GM23338 (cell line): ENCODE measurements at regions not wholly inside any gene's neighbourhood (a gene's known extent, or its start where the extent isn't known, plus 50 kb on each side); places are given as distances from the start of the nearest gene placed in this dataset.

ENCODE experiments used
- ATAC-seq: fragments of 200-7000 bp; cut with Tn5 transposase; 3 replicates; pipeline ENCODE4 v1.9.1; 2020
- DNase-seq: peaks from one replicate; pipeline ENCODE4 v3.0.0-alpha.2; 2015; ENCODE audit warnings: low spot score
- H2AFZ ChIP-seq: fragments of 200-600 bp; sonication (generic); 2 replicates; pipeline ENCODE4 v1.8.0; 2016; ENCODE audit warnings: antibody characterized with exemption, mild to moderate bottlenecking, moderate library complexity
- H3F3A ChIP-seq: fragments of 200-600 bp; sonication (generic); replicated peaks from 2 replicates; pipeline ENCODE4 v1.8.0; 2017; ENCODE audit warnings: antibody characterized with exemption, mixed run types, low read depth
- H3K27ac ChIP-seq: fragments of 200-600 bp; sonication (generic); 2 replicates; pipeline ENCODE4 v1.6.1; 2016; ENCODE audit warnings: low read depth
- H3K27me3 ChIP-seq: fragments of 200-600 bp; sonication (generic); 2 replicates; pipeline ENCODE4 v1.8.0; 2016; ENCODE audit warnings: mild to moderate bottlenecking, mixed run types, moderate library complexity; ENCODE audit not compliant: insufficient read depth
- H3K36me3 ChIP-seq: fragments of 200-600 bp; sonication (generic); 2 replicates; pipeline ENCODE4 v1.8.0; 2016; ENCODE audit warnings: mild to moderate bottlenecking; ENCODE audit not compliant: insufficient read depth
- H3K4me1 ChIP-seq: fragments of 200-600 bp; sonication (generic); 2 replicates; pipeline ENCODE4 v1.8.0; 2016; ENCODE audit warnings: mild to moderate bottlenecking, moderate library complexity; ENCODE audit not compliant: insufficient read depth
- H3K4me2 ChIP-seq: fragments of 200-600 bp; sonication (generic); 2 replicates; pipeline ENCODE4 v1.7.1; 2017; ENCODE audit warnings: mixed run types
- H3K4me3 ChIP-seq: fragments of 200-600 bp; sonication (generic); 2 replicates; pipeline ENCODE4 v1.6.1; 2016; ENCODE audit warnings: mixed run types
- H3K79me2 ChIP-seq: fragments of 200-600 bp; sonication (generic); replicated peaks from 2 replicates; pipeline ENCODE4 v1.8.0; 2017; ENCODE audit warnings: mild to moderate bottlenecking; ENCODE audit not compliant: insufficient read depth
- H3K9me2 ChIP-seq: fragments of 200-600 bp; sonication (generic); 2 replicates; pipeline ENCODE4 v1.8.0; 2017; ENCODE audit not compliant: insufficient read depth
- H4K20me1 ChIP-seq: fragments of 200-600 bp; sonication (generic); replicated peaks from 2 replicates; pipeline ENCODE4 v1.8.0; 2017; ENCODE audit warnings: mild to moderate bottlenecking; ENCODE audit not compliant: insufficient read depth
- H3K27ac Mint-ChIP-seq: 2 replicates; pipeline ENCODE4 v1.8.0; 2020; ENCODE audit warnings: inconsistent platforms, mild to moderate bottlenecking, moderate library complexity, mixed read lengths
- H3K27me3 Mint-ChIP-seq: 3 replicates; pipeline ENCODE4 v1.8.0; 2022; ENCODE audit warnings: low read depth, mild to moderate bottlenecking, moderate library complexity, mixed read lengths, inconsistent platforms; ENCODE audit not compliant: insufficient read depth, poor library complexity
- H3K36me3 Mint-ChIP-seq: 3 replicates; pipeline ENCODE4 v1.8.0; 2021; ENCODE audit warnings: low read depth, mild to moderate bottlenecking, inconsistent platforms, moderate library complexity, mixed read lengths
- H3K4me1 Mint-ChIP-seq: 3 replicates; pipeline ENCODE4 v1.8.0; 2020; ENCODE audit warnings: mild to moderate bottlenecking, inconsistent platforms, mixed read lengths
- H3K4me3 Mint-ChIP-seq: 3 replicates; pipeline ENCODE4 v1.8.0; 2021; ENCODE audit warnings: moderate library complexity, mild to moderate bottlenecking, inconsistent platforms, mixed read lengths
- H3K9me3 Mint-ChIP-seq: 3 replicates; pipeline ENCODE4 v1.8.0; 2020; ENCODE audit warnings: moderate library complexity, mild to moderate bottlenecking, inconsistent platforms, mixed read lengths
- CREB1 ChIP-seq: fragments of 250-450 bp; sonication (Bioruptor Pico); IDR thresholded peaks from 2 replicates; pipeline ENCODE4 v1.5.0; 2020; ENCODE audit warnings: low read depth, mild to moderate bottlenecking, moderate library complexity
- CTCF ChIP-seq, 2 experiments: fragments of 200-600 bp in 1 of 2; sonication (generic) in 1 of 2; conservative IDR thresholded peaks; 2 replicates each; pipeline versions ENCODE4 v1.5.1 to v1.6.1; 2016 to 2017; ENCODE audit warnings: antibody characterized with exemption in 2 of 2, low read depth in 2 of 2, mild to moderate bottlenecking in 2 of 2, moderate library complexity in 1 of 2
- ETS1 ChIP-seq: IDR thresholded peaks from 2 replicates; pipeline ENCODE4 v1.6.1; 2016; ENCODE audit warnings: antibody characterized with exemption
- EZH2 ChIP-seq: fragments of 200-600 bp; sonication (generic); IDR thresholded peaks from one replicate; pipeline ENCODE4 v1.8.0; 2017; ENCODE audit warnings: antibody characterized with exemption, mild to moderate bottlenecking, low read depth; ENCODE audit not compliant: unreplicated experiment
- EZH2phosphoT487 ChIP-seq: fragments of 200-600 bp; sonication (generic); IDR thresholded peaks from one replicate; pipeline ENCODE4 v1.8.1; 2018; ENCODE audit warnings: antibody characterized with exemption; ENCODE audit not compliant: unreplicated experiment
- JUNB ChIP-seq: IDR thresholded peaks from one replicate; pipeline ENCODE4 v1.6.1; 2016; ENCODE audit warnings: antibody characterized with exemption; ENCODE audit not compliant: unreplicated experiment
- NANOG ChIP-seq: IDR thresholded peaks from 2 replicates; pipeline ENCODE4 v1.6.1; 2016; ENCODE audit warnings: antibody characterized with exemption, borderline replicate concordance
- POLR2AphosphoS5 ChIP-seq: IDR thresholded peaks from 2 replicates; pipeline ENCODE4 v1.6.1; 2016; ENCODE audit warnings: antibody characterized with exemption, low read depth
- REST ChIP-seq: IDR thresholded peaks from one replicate; pipeline ENCODE4 v1.6.1; 2018; ENCODE audit warnings: antibody characterized with exemption; ENCODE audit not compliant: unreplicated experiment
- STAT1 ChIP-seq: IDR thresholded peaks from one replicate; pipeline ENCODE4 v1.6.1; 2016; ENCODE audit warnings: antibody characterized with exemption; ENCODE audit not compliant: unreplicated experiment
- ZNF114 ChIP-seq: fragments of 250-450 bp; sonication (Bioruptor Pico); IDR thresholded peaks from 2 replicates; pipeline ENCODE4 v1.5.0; 2020; ENCODE audit warnings: mild to moderate bottlenecking, moderate library complexity
- ZNF331 ChIP-seq: fragments of 250-450 bp; sonication (Bioruptor Pico); IDR thresholded peaks from 2 replicates; pipeline ENCODE4 v1.5.0; 2020; ENCODE audit warnings: low read depth, mild to moderate bottlenecking, moderate library complexity
- ZNF462 ChIP-seq: fragments of 250-450 bp; sonication (Bioruptor Pico); IDR thresholded peaks from 2 replicates; pipeline ENCODE4 v1.5.0; 2020; ENCODE audit warnings: mild to moderate bottlenecking, moderate library complexity

- Histone ChIP-seq H3K4me1 (no peaks in the 10 kb centered on the region), H3K4me2 (no peak overlapping the region), H3K4me3 (no peak overlapping the region), H3F3A (0 out of 2 replicates have a peak, but pooled peaks cover 2% of the 10 kb centered on the region), H3K27me3 (no peaks in the 10 kb centered on the region), H3K9me2 (peaks cover 7% of the 10 kb centered on the region; the same call in 1 of the 2 replicates), H4K20me1 (no peaks in the 10 kb centered on the region), H3K79me2 (no peaks in the 10 kb centered on the region), H3K27ac (peak overlapping the region; percentile 59; the same call in 1 of the 2 replicates), H3K36me3 (no peaks in the 10 kb centered on the region), H2AFZ (no peak overlapping the region)
- H3K36me3 Mint-ChIP-seq, result no peaks in the 10 kb centered on the region
- no peaks in the 10 kb centered on the region for H3K27me3 Mint-ChIP-seq
- H3K27ac Mint-ChIP-seq, result no peak overlapping the region; the same call in 1 of the 2 replicates
- ATAC-seq, result peak; percentile 52; the same call in 2 of the 3 replicates
- H3K4me1 Mint-ChIP-seq, result peaks cover 4% of the 10 kb centered on the region; the same call in 1 of the 3 replicates
- H3K4me3 Mint-ChIP-seq, result no peak overlapping the region
- TF ChIP-seq NANOG (no peak), CTCF (conservative IDR thresholded peaks at IDR 0.05; ENCODE audit: low read depth in 2 of 2) (no peak), EZH2 (no peak), CREB1 (no peak), REST (no peak), ZNF331 (no peak), EZH2phosphoT487 (no peak), POLR2AphosphoS5 (no peak), ZNF114 (CRISPR knock-in tag) (no peak), ETS1 (no peak), STAT1 (no peak), JUNB (no peak), ZNF462 (CRISPR knock-in tag) (no peak)
- no peaks in the 10 kb centered on the region for H3K9me3 Mint-ChIP-seq
- no peak for DNase-seq
These were observed 133.2 kb upstream of the MEIS1 start for GRCh38 chr2:66301767-66302140.
